OCI-LY1 (cell line): ENCODE measurements at regions not wholly inside any gene's neighbourhood (a gene's known extent, or its start where the extent isn't known, plus 50 kb on each side); places are given as distances from the start of the nearest gene placed in this dataset.

Experiments
- EZH2 ChIP-seq: fragments of 200-600 bp; sonication (generic), shearing (Covaris generic); IDR thresholded peaks from 2 replicates; pipeline ENCODE4 v1.8.0; 2017; ENCODE audit warnings: borderline replicate concordance, mixed run types, mild to moderate bottlenecking, antibody characterized with exemption, low read length, moderate library complexity, mixed read lengths
- TF ChIP-seq, protein P1 (sequence below): fragments of 200-600 bp; sonication (generic), shearing (Covaris generic); IDR thresholded peaks from 2 replicates; pipeline ENCODE4 v1.5.1; 2017; ENCODE audit warnings: mild to moderate bottlenecking, antibody characterized with exemption, low read length, moderate library complexity, mixed read lengths

DNA sequence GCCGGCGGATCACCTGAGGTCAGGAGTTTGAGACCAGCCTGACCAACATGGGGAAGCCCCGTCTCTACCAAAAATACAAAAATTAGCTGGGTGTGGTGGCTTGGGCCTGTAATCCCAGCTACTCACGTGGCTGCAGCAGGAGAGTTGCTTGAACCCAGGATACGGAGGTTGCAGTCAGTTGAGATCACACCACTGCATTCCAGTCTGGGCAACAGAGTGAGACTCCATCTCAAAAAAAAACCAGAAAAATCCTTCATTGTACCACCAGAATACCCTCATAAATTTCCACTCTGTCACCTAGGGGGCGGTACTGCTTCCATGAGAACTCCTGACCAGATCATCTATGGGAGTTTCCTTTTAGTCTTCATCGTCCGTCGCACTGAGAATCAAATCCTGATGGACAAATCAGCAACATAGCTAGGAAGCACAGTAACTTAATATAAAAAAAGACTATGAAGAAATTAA, 225.8 kb upstream of the KLF14 start:
- TF ChIP-seq, protein P1, sequence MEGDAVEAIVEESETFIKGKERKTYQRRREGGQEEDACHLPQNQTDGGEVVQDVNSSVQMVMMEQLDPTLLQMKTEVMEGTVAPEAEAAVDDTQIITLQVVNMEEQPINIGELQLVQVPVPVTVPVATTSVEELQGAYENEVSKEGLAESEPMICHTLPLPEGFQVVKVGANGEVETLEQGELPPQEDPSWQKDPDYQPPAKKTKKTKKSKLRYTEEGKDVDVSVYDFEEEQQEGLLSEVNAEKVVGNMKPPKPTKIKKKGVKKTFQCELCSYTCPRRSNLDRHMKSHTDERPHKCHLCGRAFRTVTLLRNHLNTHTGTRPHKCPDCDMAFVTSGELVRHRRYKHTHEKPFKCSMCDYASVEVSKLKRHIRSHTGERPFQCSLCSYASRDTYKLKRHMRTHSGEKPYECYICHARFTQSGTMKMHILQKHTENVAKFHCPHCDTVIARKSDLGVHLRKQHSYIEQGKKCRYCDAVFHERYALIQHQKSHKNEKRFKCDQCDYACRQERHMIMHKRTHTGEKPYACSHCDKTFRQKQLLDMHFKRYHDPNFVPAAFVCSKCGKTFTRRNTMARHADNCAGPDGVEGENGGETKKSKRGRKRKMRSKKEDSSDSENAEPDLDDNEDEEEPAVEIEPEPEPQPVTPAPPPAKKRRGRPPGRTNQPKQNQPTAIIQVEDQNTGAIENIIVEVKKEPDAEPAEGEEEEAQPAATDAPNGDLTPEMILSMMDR = peak; percentile 91
- TF ChIP-seq EZH2 = no peak
